ENCODE measurements at regions not wholly inside any gene's neighbourhood (a gene's known extent, or its start where the extent isn't known, plus 50 kb on each side); places are given as distances from the start of the nearest gene placed in this dataset.

DNA sequence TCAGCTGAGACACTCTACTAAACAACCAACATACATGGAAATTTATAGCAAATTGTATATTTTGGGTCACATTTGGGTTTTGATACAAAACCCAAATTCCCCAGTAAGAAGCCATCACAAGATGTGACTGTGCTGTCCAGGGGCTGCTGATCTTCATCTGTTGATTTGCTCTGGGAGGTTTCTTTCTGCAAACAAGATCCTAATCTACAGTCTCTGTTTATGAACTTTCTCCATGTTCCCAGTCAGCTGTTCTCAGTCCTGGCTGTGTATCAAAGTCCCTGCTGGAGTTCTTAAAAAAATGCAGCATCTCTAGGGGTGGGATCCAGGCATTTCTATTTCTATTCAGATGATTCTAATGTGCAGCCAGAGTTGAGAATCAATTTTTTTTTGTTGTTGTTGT lies 85.1 kb downstream of the ATP23 start:
- TF ChIP-seq CTCF (IDR thresholded peaks at IDR 0.05) (no peak), POLR2A (IDR thresholded peaks at IDR 0.05) (no peak), POLR2AphosphoS5 (IDR thresholded peaks at IDR 0.05) (no peak), EP300 (IDR thresholded peaks at IDR 0.05) (no peak)

Measured in gastroesophageal sphincter (tissue), 3 donors.